Testis (tissue), 2 donors: ENCODE measurements at regions not wholly inside any gene's neighbourhood (a gene's known extent, or its start where the extent isn't known, plus 50 kb on each side); places are given as distances from the start of the nearest gene placed in this dataset.

Source experiments
- POLR2A ChIP-seq: fragments of 450-650 bp; IDR thresholded peaks from one replicate; pipeline ENCODE4 v1.6.1; 2017; ENCODE audit warnings: antibody characterized with exemption, mild to moderate bottlenecking, moderate library complexity
- TF ChIP-seq, protein P1 (sequence below), 3 experiments: fragments of 450-650 bp in 2 of 3; fragments of 200-600 bp in 1 of 3; sonication (generic) in 1 of 3; IDR thresholded peaks; one replicate each; pipeline ENCODE4 v1.5.1; 2016 to 2019; ENCODE audit warnings: antibody characterized with exemption in 3 of 3, mild to moderate bottlenecking in 2 of 3, moderate library complexity in 1 of 3

DNA sequence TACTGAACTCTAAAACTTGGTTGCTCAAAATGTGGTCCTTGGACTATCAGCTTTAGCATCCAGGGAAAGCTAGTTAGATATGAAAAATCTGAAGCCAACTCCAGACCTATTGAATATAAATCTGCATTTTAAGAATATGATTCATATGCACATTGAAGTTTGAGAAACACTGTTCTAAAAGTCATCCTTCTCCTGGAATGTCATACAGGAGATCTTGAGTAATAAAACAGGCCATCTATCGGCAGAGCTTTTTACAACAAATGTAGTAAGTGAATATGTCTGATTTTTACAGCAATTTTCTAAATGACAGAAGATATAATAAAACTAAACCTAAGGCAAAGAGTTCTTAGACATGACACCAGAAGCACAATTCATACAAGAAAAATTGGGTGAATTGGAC lies 140.4 kb downstream of the PMP22 start:
- TF ChIP-seq, protein P1, sequence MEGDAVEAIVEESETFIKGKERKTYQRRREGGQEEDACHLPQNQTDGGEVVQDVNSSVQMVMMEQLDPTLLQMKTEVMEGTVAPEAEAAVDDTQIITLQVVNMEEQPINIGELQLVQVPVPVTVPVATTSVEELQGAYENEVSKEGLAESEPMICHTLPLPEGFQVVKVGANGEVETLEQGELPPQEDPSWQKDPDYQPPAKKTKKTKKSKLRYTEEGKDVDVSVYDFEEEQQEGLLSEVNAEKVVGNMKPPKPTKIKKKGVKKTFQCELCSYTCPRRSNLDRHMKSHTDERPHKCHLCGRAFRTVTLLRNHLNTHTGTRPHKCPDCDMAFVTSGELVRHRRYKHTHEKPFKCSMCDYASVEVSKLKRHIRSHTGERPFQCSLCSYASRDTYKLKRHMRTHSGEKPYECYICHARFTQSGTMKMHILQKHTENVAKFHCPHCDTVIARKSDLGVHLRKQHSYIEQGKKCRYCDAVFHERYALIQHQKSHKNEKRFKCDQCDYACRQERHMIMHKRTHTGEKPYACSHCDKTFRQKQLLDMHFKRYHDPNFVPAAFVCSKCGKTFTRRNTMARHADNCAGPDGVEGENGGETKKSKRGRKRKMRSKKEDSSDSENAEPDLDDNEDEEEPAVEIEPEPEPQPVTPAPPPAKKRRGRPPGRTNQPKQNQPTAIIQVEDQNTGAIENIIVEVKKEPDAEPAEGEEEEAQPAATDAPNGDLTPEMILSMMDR (IDR thresholded peaks at IDR 0.05), result no peak
- TF ChIP-seq POLR2A, result no peak
